NCI-H2081 treated with DMSO at 0.1 percent for 48 hours (cell line): ENCODE measurements at regions not wholly inside any gene's neighbourhood (a gene's known extent, or its start where the extent isn't known, plus 50 kb on each side); places are given as distances from the start of the nearest gene placed in this dataset.
"Not testable (repeated sequence)": the region's sequence is repeated elsewhere in the genome, so short reads cannot be mapped to it uniquely, and the experiment has no call there.

ENCODE experiments used
- DNase-seq: peaks from one replicate; lab custom pipeline; 2025; lab: John Stamatoyannopoulos, UW

DNA sequence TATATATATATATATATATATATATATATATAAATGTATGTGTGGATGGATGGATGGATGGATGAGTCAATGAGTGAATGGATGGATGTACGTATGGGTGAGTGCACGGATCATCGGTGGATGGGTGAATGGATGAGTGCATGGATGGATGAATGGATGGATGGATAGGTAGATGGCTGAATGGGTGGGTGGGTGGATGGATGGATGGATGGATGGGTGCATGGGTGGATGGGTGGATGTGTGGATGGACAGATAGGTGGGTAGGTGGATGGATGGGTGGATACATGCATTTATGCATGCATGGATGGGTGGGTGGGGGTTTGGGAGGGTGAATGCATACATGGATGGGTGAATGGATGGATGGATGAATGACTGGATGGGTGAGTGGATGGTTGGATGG lies 138.8 kb upstream of the ZNF469 start:
- DNase-seq: not testable (repeated sequence)

DNA sequence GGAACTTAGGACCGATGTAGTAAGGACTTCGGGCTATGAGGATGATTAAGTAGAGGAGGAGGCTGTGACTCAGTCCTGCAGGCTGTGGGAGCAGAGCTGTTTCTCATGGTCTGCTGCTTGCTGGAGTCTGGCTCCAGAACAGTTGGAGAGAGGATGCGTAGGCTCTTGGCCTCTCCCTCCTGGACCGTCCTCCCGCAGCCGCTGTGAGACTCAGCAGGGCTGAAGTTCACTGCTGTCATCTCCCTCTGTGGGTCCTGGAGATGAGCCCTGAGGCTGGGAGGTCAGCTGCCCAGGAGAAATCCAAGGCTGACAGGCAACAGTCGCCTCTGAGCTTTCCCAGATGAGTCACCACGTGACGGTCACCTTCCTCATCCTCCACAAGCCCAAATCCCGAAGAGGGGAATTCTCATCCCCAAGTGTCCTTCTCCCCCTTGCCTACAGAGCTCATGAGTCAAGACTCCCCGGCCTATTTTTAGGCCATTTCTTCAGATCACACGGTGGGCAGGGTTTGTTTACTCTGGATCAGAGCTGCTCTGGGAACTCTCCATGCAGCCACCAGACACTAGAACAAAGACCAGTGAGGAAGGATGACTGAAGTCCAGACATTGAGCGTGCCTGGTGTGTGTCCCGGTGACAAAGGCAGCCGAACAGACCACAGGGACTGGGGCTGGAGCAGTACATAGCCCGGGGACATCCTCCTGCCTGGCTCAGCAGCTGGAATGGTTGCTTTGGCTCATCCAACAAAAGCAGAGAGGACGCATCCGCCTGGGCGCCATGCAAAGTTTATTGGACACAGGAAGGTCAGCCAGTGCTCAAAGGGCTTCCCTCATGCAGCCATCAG lies 137.3 kb upstream of the ZNF469 start:
- not testable (repeated sequence) for DNase-seq

DNA sequence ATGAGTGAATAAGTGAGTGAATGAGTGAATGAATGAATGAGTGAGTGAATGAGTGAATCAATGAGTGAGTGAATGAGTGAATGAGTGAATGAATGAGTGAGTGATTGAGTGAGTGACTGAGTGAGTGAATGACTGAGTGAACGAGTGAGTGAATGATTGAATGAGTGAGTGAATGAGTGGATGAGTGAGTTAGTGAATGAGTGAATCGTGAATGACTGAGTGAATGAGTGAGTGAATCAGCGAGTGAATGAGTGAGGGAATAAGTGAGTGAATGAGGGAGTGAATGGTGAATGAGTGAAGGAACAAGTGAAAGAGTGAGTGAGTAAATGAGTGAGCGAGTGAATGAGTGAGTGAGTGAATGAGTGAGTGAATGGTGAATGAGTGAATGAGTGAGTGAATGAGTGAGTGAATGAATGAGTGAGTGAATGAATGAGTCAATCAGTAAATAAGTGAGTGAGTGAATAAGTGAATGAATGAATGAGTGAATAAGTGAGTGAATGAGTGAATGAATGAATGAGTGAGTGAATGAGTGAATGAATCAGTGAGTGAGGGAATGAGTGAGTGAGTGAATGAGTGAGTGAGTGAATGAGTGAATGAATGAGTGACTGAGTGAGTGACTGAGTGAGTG lies 135.7 kb upstream of the ZNF469 start:
- DNase-seq: not testable (repeated sequence)

DNA sequence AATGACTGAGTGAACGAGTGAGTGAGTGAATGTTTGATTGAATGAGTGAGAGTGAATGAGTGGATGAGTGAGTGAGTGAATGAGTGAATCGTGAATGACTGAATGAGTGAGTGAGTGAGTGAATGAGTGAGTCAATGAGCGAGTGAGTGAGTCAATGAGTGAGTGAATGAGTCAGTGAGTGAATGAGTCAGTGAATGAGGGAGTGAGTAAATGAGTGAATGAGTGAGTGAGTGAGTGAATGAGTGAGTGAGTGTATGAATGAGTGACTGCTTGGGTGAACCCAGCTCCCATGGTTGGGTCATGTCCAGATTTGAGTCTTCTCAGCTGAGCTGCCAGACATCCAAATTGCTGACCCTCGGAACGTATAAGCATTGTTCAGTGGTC lies 135.2 kb upstream of the ZNF469 start:
- not testable (repeated sequence) for DNase-seq

DNA sequence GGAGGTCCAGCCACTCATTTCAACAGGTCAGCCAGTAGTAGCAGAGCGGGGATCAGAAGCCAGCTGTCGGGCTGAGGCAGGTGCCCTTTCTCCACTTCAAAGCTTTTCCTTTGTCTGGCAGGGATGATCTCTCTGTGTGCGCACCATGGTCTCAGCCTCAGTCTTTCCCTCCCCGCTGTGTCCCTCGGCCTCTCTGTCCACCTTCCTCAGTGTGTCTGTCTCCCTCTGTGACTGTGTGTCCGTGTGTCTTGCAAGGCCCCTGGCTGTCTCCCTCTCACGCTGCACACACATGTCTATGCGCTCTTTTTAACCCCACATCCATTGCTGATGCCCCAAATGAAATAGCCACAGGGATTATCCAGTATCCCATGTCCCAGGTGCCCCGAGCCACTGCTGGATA lies 134.0 kb upstream of the ZNF469 start:
- not testable (repeated sequence) for DNase-seq

DNA sequence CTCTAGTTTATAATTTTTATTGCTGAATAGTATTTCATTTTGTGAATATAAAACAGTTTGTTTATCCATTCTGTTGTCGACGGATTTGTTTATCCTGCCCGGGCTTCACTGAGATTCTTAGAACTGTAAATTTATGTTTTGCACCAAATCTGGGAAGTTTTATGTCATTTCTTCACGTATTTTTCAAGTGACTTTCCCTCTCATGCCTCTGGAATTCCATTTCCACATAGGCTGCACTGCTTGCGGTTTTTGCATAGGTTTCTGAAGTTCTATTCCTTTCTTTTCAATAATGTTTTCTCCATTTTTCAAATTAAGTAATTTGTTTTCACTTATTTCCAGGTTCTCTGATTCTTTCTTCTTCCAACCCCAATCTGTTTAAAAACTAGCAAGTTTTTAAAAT lies 132.4 kb upstream of the ZNF469 start:
- not testable (repeated sequence) for DNase-seq

DNA sequence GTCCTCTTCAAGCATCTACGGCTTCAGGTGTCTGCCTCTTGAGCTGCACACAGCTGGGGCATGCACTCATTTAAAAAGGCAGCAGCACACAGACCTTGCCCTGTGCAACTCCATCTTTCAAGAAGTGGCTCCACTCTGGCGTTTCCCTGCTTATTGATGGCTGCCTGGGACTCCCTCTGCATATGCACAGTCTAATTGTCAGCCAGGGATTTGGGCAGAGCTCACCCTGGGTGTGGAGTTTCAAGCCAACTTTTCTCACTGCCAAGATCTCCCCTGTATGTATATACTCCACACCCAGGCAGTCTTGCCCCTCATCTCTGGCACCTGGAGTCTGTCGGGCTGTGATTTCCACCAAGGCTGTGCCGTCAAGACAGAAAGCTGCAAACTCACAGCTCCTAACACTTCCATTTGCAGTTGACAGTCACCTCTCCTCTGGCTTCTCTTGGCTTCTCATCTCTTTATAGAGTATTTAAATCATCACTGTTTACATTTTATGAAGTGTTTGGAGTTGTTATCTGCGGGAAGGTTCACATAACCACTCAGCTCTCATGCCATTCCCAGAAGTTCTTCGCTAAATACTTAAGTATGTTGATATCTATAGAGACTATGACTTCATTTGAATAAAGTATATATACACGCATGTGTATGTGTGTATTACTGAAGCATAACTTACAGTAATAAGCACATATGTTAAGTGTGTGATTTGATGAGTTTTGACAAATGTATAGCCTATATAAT lies 130.5 kb upstream of the ZNF469 start:
- not testable (repeated sequence) for DNase-seq

DNA sequence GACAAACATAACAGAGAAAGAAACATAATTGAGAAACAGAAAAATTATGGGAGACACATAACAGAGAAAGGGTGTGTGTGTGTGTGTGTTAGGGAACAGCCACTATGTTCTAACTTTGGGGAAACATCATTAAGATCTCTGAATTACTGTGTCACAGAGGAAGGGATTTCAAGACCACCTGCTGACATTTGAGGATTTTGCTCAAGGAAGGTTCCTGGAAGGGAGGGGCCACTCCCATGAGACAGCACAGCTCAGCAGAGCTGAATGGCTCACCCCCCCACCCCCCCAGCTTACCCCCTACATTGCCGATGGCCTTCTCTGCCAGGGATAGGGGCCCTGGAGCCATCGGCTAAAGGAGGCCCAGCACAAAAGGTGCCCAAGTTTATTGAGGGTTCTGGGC lies 124.6 kb upstream of the ZNF469 start:
- not testable (repeated sequence) for DNase-seq

DNA sequence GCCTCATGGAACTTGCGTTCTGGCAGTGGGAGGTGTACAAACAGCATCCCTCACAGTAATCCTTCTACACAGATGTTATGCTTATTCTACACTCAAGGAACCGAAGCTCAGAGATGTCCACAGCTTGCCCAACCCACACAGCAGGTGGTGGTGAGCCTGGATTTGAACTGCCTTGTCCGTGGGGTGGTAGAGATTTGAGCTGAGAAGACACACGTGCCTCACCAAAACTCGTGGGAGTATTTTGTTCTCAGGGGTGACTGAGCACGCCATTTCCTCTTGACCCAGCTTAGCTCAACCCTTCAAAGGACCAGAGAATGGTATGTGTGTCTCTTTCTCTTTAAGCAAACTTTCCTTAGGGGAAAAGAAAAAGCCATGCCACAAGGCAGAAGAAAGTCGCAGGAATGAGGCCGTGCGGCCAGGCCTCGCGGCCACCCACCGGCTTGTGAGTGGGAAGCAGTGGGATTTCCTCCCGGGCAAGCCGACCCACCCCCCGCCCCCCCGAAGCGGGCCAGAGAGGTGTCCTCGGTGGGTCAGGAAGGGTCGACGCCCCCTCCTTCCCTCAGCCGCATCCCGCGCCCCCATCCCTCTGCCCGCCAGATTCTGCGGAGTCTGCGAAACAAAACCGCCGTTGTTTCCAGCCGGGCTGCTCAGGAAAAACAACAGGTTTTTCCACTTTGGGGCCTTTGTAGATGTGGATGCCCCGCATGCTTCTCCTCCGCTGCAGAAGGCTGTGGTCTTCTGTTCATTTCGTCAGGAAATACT lies 123.8 kb upstream of the ZNF469 start:
- DNase-seq: not testable (repeated sequence)

DNA sequence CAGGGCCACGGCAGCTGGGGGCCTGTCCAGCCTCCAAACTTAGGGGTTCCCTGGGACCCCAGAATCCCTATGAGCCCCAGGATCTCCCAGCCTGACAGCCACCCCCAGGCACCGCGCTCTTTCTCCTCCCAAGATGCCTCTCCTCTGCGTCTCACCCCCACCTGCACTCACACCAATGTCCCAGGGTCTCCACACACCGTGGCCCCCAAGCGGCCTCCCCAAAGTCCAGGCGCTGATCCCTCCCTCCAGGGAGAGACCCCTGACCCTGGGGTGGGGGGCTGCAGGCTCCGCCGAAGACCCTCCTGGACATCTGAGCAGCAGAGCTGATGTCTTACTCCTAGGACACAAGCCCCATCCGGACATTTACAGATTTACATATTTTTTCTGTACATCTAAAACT lies 123.2 kb upstream of the ZNF469 start:
- not testable (repeated sequence) for DNase-seq

DNA sequence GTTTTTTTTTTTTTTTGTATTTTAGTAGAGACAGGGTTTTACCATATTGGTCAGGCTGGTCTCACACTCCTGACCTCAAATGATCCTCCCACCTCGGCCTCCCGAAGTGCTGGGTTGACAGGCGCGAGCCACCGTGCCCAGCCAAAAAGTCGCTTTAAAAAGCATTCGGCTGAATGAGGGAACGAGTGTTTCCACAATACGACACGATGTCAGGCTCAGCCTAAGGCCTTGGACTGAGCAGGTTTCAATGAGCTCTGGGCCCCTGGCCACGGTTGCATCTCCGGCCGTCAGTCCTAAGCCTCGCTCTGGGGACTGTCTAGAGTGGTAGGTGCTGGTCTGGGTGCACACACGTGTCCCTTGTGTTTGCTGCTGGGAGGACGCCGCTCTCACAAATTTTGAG lies 122.6 kb upstream of the ZNF469 start:
- not testable (repeated sequence) for DNase-seq

DNA sequence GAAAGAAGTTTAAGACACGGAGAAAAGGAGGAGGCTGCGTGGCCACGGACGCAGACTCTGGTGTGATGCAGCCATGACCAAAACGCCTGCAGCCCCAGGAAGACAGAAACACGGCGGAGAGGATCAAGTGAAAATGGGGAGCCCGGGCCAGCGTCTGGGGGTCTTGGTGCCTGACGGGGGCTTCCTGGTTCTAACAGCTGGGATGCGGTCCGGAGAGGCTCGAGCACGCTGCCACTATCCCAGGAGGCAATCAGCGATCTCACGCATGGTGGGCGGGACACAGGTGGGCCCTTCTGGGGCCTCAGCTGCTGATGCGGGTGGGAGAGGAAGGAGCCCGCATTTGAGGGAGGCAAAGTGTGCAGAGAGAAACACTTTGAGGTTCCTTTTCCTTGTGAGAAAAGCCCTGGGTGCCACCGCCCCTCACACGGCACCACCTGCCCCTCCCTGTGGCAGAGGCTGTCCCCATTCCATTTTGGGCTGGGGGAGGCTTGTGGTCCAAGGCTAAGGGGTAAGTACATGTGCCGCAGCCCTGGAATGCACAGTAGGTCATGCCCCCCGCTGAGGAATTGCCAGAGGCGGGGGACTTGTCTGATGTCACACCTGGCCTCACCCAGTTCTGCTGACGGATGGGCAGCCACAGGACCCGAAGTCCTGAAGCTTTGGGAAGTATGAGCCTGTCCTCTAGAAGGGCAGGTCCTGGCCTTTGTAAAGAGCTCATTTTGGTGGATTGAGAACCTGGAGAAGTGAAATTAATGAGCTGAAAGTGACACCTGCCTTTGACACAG lies 121.7 kb upstream of the ZNF469 start:
- DNase-seq: not testable (repeated sequence)

DNA sequence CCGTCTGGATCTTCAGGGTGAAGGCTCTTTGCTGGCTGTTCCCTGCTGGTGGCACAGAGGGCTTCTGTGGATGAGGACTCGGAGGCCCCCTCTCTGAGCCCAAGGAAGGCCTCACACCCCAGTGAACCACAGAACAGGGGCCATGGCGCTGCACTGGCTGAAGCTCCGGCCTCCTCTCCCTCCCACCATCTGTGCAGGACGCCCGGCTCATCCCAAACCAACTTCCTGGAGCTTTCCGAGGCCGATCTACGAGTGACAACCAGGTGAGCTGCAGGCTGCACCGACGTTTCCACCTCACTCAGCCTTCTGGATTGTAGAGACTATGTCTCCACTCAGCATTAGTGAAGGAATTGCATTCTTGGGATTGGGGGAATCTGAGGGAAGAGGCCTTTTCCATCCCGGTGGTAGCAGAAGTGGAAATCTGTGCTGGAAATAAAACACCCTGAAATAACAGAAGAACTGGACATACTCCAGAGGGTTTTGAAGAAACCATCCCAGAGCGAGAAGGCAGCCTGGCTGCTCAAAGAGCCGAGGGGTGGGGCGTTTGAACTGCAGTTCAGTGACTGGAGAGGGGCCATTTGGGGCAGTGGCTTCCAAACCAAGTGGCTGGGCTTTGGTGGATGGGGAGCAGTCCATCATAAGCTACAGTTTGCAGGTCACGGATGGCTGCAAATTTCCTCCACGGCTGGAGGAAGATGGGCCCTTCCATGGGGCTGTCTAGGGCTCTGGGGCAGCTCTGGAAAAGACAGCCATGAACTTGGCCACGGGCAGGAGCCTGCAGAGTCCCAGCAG lies 120.7 kb upstream of the ZNF469 start:
- not testable (repeated sequence) for DNase-seq

DNA sequence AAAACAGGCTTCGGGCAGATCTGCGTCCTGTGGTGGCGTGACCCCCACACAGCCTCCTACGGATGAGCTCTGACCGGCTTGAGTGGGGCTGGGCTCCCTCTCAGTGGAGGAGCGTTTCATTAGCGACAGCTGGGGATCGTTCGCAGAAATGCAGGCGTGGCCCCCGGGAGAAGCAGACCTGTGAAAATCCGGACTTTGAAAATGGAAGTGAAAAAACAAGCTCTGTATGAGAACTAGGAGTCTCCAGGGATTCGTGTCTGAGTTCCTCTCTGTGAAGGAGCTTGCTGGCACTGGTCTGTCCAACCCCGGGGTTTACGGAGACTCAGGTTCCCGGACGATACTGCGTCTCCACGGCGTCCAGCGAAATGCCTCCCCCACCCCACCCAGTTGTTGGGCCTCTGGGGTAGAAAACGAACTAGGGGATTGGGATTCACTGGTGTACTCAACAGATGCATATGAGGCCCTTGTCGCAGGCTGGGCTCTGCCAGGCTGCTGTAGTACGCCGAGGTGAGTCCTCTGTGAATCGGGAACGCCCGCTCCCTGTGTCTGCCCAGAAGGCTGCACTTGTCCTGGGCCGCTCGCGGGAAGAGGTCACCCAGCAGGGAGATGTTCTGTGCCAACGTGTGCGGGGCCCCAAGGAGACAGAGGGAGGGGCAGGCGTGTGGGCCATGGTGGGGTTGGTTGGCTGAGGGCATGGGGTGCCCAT lies 119.7 kb upstream of the ZNF469 start:
- not testable (repeated sequence) for DNase-seq

DNA sequence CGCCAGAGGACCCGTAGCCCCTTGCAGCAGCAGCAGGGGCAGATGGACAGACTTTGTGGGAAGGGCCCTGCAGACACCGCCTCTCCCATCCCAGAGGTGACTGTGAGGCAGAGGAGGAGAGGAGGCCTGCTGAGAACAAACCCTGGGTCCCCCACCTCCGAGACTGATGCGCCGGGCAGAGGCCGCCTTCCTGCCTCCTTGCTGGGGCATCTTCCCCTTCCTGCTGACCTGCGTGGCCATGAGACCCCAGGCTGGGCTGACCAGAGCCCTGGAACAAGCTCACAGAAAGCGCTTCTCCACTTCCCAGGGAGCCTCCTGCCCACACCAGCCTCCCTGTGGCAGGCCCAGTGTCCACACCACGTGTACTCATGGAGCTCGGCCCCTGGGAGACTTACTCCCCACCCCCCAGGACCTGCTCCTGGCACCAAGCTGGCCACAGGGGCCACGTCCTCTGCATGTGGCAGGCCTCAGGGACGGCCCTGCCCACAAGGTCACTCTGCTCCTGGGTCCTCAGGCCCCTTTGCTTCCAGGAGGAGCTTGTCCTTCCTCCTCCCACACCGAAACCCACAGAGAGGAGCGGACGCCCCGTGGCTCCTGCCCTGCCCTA lies 119.0 kb upstream of the ZNF469 start:
- DNase-seq: not testable (repeated sequence)

DNA sequence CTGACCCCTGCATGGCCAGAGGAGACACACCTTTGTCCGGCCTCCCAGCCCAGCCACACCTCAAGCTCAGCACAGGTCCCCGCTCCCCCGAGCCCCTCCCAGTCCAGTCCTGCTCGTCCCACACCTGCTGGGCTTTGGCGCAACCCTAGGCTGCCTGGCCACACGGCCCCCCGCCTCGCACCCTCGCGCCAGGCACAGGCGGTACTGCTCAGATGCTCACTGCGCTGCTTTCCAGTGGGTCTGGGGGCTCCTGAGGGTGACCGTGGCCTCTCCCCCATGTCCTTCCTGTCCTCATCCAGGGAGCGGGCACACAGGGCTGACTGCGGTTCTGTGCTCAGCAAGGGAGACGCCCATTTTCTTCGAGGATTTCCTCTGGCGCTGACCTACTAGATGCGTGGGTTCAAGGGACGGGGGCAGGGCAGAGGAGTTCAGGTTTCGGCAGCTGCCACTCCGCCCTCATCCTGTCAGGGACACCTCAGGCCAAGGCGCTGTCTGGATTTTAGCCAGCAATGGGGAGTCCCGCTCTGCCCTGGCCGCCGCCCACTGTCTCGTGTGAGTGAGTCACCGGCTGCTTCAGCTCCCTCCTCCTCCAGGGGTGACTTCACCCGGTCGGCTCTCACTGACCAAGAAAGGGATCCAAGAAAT lies 118.0 kb upstream of the ZNF469 start:
- no peak for DNase-seq

DNA sequence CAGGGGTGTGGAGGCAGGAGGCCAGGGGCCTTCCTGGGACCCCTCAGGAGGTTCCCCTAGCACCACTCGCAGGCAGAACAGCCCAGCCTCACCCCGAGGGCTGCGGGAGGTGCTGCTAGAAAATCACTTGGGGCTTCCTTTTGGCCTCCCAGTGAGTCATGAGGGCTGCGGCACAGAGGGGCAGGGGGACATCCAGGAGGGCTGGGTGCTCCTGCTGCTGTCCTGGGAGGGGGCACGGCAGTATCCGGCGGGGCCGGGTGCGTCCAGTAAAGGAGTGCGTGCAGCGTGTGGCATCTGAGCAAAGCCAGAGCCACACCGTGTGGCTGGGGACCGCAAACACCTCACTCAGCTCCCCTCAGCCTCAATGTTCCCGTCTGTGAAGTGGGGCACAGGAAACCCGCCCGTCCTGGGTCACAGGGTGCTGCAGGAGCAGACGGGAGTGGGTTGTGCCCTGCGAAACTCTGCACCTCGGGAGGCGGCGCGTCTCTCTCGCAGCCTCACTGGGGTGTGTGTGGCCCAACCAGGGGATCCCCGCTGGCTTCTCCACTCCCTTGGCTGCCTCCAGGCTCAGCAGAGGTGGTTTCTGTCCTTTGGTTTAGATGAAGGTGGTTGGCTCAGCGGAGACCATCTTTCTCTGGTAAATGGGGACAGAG lies 117.3 kb upstream of the ZNF469 start:
- DNase-seq: not testable (repeated sequence)

DNA sequence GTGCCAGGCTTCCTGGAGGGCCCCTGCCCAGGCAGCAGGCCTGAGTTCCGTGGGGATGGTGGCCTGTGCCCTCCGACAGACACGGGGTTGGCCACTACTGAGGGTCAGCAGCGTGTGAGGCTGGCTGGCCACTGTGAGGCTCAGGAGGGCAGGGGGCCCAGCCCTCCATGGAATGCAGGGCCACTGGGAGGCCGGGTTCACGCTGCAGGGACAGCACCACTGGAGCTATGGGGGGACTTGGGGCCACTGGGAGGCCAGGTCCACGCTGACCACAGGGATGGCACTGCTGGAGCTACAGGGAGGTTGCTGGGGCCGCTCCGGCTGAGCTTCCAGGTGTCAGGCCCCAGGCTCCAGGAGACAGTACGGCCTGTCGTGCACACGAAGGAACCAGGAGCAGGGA lies 116.7 kb upstream of the ZNF469 start:
- DNase-seq: not testable (repeated sequence)
